ENCODE measurements at regions not wholly inside any gene's neighbourhood (a gene's known extent, or its start where the extent isn't known, plus 50 kb on each side); places are given as distances from the start of the nearest gene placed in this dataset.
A peak's percentile ranks its signal among the peaks of the same experiment; 100 is the strongest.
"Not testable (repeated sequence)": the region's sequence is repeated elsewhere in the genome, so short reads cannot be mapped to it uniquely, and the experiment has no call there.

GRCh38 chr6:30832864-30833263, 51.5 kb upstream of the DDR1 start:
- no peak for DNase-seq

GRCh38 chr6:30830438-30830837, 53.9 kb upstream of the DDR1 start:
- peak; percentile 31 for DNase-seq

GRCh38 chr6:30829639-30830255, 54.6 kb upstream of the DDR1 start:
- no peak for DNase-seq

GRCh38 chr6:30829033-30829432, 55.3 kb upstream of the DDR1 start:
- no peak for DNase-seq

GRCh38 chr6:30828027-30828962, 56.0 kb upstream of the DDR1 start:
- DNase-seq = peak; percentile 75

GRCh38 chr6:30826961-30827342, 57.4 kb upstream of the DDR1 start:
- DNase-seq = no peak

- no peak for DNase-seq
Observed at GRCh38 chr6:30824698-30825097, 59.6 kb upstream of the DDR1 start.

DNA sequence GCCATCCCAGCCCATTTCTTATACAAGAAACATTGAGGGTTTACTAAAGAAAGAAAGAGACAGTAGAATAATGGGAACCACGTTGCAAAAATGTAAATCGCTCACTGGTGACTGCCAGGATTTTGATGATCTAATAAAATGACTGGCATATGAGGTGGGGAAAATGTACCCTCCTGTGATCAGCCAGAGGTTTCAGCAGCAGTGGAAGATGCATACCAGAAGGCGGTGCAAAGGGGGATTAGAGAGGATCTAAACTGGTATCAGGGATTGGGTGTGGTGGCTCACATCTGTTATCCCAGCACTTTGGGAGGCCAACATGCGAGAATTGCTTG, 60.8 kb upstream of the DDR1 start:
- no peak for DNase-seq

DNA sequence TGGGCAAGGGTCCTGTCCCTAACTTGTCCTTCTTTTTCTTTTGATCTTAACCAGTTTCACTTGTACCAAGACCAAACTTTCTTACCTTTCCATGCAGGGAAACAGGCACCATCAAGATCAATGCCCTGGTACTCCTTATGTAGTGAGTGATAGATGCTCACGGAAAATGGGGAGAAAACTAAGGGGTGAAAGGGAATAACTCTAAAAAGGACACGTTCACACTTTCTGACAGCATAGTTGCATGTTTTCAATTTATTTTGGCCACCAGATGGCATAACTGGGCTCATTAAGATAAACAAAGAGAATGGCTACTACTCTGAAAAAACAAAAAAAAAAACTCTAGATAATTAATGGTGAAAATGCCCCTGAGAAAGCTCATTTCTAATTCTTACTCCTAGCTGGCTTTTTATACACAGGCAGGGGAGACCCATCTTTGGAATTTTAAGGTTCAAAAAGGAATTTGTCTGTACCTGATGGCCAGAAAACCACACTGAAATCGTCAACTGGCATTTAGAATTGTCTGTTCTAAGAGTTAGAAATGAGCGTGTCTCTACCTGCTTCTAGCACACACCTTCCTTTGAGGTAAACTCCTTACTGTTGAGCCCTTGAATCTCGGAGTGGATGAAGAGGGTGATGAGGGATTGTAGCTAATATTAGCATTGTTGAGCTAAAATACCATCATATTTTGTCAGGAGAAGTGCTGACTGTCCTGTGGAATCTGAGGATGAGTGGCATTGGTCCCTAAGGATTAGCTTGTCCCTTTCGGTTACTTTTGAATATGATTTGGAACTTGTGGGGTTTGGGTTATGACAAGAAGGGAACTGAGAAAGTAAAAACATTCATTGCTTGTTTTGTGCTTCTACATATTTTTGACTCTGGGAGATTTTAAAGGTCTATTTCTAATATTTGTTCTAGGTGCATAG, 62.2 kb upstream of the DDR1 start:
- DNase-seq = no peak

- no peak for DNase-seq
Observed at GRCh38 chr6:30820193-30820592, 64.1 kb upstream of the DDR1 start.

GRCh38 chr6:30819297-30819917, 64.9 kb upstream of the DDR1 start:
- DNase-seq = no peak

- no peak for DNase-seq
Observed at GRCh38 chr6:30818391-30818841, 65.9 kb upstream of the DDR1 start.

DNA sequence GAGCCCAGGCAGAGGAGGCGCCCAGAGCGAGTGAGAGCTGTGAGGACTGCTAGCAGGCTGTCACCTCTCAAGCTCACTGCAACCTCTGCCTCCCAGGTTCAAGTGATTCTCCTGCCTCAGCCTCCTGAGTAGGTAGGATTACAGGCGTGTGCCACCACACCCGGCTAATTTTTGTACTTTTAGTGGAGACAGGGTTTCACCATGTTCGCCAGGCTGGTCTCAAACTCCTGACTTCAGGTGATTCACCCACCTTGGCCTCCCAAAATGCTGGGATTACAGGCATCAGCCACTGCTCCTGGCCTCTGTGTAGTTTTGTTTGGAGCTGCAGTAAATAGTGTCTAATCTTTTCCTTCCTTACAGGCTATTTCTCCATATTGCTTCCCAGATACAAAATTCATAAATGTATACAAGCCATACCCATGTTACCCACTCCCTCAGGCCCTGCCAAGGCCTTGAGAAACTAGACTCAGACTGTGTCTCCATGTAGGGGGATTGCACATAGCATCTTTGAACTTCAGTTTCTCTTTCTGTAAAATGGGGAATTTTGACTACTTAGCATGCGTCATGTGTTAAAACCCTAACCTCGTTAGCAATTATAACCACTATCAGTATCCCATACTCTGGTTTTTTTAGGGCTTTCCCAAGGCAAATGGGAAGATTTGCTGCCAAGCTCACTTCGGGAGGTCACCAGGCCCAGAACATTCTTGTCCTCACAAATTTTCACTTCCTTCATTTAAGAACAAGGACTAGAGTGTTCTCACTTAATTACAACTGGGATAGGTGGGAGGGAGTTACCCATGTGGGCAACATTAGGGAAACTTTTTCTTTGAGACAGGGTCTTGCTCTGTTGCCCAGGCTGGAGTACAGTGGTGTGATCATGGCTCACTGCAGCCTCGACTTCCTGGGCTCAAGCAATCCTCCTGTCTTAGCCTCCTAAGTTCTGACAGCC, 67.3 kb upstream of the DDR1 start:
- DNase-seq = no peak

DNA sequence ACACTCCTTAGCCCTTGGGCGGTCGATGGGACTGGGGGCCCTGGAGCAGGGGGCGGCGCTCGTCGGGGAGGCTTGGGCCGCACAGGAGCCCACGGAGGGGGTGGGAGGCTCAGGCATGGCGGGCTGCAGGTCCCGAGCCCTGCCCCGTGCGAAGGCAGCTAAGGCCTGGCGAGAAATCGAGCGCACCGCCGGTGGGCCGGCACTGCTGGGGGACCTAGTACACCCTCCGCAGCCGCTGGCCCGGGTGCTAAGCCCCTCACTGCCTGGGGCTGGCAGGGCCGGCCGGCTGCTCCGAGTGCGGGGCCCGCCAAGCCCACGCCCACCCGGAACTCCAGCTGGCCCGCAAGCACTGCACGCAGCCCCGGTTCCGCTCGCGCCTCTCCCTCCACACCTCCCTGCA, 68.0 kb upstream of the DDR1 start:
- not testable (repeated sequence) for DNase-seq

DNA sequence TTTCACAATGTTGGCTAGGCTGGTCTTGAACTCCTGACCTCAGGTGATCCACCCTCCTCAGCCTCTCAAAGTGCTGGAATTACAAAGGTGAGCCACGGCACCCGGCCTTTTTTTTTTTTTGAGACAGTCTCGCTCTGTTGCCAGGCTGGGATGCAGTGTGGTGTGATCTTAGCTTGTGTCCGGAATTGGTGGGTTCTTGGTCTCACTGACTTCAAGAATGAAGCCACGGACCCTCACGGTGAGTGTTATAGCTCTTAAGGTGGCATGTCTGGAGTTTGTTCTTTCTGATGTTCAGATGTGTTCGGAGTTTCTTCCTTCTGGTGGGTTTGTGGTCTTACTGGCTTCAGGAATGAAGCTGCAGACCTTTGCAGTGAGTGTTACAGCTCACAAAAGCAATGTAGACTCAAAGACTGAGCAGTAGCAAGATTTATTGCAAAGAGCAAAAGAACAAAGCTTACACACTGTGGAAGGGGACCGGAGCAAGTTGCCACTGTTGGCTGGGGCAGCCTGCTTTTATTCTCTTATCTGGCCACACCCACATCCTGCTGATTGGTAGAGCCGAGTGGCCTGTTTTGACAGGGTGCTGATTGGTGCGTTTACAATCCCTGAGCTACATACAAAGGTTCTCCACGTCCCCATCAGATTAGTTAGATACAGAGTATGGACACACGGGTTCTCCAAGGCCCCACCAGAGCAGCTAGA, 69.1 kb upstream of the DDR1 start:
- DNase-seq = not testable (repeated sequence)

GRCh38 chr6:30814146-30815040, 69.9 kb upstream of the DDR1 start:
- peak; percentile 64 for DNase-seq

DNA sequence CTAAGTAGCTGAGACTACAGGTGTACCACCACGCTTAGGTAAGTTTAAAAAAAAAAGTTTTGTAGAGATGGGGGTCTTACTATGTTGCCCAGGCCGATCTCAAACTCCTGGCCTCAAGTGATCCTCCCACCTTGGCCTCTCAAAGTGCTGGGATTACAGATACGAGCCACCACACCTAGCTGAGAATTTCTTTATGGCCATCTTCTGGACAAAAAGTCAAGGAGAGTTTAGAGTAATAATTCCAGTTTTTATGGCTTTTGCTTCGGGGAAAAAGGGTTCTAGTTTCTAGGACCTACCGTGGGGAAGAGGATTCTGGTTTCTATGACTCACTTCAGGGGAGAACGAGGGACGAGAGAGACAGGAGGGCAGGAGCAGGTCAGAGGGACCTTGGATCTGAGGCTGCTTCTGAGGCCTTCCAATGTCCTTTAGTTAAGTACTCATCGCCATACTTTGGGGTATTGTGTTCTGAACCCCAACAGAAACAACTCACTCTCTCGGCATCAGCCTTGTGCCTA, 69.3 kb upstream of the IER3 start:
- DNase-seq = no peak

DNA sequence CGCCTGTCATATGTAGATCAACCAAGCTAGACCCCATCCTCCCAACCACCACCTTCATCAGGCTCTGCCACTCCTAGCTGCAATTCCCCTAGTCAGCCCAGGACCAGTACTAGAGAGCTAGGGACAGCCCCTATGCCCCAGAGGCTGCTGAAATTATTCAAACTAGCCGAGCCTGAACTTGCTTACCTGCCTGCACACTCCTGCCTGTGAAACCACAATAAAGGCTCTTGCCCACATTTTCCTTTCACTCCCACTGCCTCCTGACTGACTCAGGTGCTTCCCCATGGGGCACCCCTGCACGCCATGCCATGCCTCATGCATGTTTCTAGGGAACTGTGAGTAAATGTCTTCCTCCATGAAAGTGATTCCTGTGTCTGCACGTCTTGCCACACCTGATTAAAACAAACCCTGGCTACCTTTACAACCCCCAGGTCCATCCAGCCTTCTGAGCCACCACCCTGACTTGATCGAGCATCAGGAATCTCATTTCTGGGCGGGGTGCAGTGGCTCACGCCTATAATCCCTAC, 66.5 kb upstream of the IER3 start:
- DNase-seq = no peak

DNA sequence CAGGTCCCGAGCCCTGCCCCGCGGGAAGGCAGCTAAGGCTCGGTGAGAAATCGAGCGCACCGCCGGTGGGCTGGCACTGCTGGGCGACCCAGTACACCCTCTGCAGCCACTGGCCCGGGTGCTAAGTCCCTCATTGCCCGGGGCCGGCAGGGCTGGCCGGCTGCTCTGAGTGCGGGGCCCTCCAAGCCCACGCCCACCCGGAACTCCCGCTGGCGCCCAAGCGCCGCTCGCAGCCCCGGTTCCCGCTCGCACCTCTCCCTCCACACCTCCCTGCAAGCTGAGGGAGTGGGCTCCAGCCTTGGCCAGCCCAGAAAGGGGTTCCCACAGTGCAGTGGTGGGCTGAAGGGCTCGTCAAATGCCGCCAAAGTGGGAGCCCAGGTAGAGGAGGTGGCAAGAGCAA, 63.2 kb upstream of the IER3 start:
- DNase-seq = not testable (repeated sequence)
